SJCRH30 (cell line): ENCODE measurements at regions not wholly inside any gene's neighbourhood (a gene's known extent, or its start where the extent isn't known, plus 50 kb on each side); places are given as distances from the start of the nearest gene placed in this dataset.
"Not testable (repeated sequence)": the region's sequence is repeated elsewhere in the genome, so short reads cannot be mapped to it uniquely, and the experiment has no call there.

ENCODE experiments used
- DNase-seq, 2 experiments: peaks; one replicate each; pipeline ENCODE4 v3.0.0-alpha.2; 2015 to 2020
- H3K27ac ChIP-seq: fragments of 250-450 bp; sonication (Bioruptor Pico); 2 replicates; pipeline ENCODE4 v1.5.1; 2020; ENCODE audit warnings: mild to moderate bottlenecking, moderate library complexity
- H3K27me3 ChIP-seq: fragments of 250-450 bp; sonication (Bioruptor Pico); 2 replicates; pipeline ENCODE4 v1.5.1; 2020; ENCODE audit warnings: mild to moderate bottlenecking, moderate library complexity
- H3K36me3 ChIP-seq: fragments of 250-450 bp; sonication (Bioruptor Pico); 2 replicates; pipeline ENCODE4 v1.5.1; 2020; ENCODE audit warnings: mild to moderate bottlenecking, moderate library complexity
- H3K4me1 ChIP-seq: fragments of 250-450 bp; sonication (Bioruptor Pico); 2 replicates; pipeline ENCODE4 v1.5.1; 2020; ENCODE audit warnings: mild to moderate bottlenecking, moderate library complexity
- H3K4me3 ChIP-seq: fragments of 250-450 bp; sonication (Bioruptor Pico); 2 replicates; pipeline ENCODE4 v1.5.1; 2020; ENCODE audit warnings: mild to moderate bottlenecking, moderate library complexity
- H3K9me3 ChIP-seq: fragments of 250-450 bp; sonication (Bioruptor Pico); replicated peaks from 2 replicates; pipeline ENCODE4 v1.5.1; 2020; ENCODE audit warnings: mild to moderate bottlenecking, moderate library complexity

DNA sequence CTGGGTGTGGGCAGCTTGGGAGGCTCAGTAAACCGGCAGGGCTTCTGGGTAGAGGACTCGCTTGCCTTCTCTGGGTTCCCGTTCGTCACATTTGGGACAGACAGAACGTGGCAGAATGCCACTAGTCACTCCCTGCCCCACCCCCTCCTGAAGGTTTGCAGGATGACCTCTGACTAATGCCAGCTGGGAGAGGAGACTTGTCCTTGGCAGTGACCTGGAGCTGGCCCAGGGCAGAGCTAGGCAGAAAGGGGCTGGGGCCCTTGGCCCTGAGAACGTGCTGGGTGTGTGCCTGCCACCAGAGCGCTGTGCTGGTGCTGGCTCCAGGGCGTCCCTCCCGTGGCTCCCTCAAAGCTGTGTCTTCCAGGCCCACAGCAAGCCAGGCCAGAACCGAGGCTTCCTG is 197.8 kb upstream of the TP53TG3 start:
- H3K27ac ChIP-seq, H3K36me3 ChIP-seq, H3K4me1 ChIP-seq, H3K4me3 ChIP-seq, DNase-seq, H3K27me3 ChIP-seq, H3K9me3 ChIP-seq: not testable (repeated sequence)

DNA sequence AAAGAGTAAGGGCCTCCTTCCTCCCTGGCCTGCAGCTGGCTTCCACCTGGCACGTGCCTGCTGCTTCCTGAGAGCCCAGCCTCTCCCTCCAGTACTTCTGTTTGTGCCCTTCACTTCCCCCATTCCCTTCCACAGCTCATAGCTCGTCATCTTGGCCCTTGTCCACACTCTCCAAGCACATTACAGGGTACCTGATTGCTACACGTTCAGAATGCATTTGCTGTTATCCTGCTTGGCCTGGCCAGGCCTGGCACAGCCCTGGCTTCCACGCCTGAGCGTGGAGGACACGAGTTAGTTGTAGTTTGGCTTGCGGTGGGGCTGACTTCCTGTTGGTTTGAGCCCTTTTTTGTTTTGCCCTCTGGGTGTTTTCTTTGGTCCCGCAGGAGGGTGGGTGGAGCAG is 197.2 kb upstream of the TP53TG3 start:
- not testable (repeated sequence) for DNase-seq, H3K9me3 ChIP-seq, H3K27me3 ChIP-seq, H3K4me1 ChIP-seq, H3K36me3 ChIP-seq, H3K4me3 ChIP-seq, H3K27ac ChIP-seq

DNA sequence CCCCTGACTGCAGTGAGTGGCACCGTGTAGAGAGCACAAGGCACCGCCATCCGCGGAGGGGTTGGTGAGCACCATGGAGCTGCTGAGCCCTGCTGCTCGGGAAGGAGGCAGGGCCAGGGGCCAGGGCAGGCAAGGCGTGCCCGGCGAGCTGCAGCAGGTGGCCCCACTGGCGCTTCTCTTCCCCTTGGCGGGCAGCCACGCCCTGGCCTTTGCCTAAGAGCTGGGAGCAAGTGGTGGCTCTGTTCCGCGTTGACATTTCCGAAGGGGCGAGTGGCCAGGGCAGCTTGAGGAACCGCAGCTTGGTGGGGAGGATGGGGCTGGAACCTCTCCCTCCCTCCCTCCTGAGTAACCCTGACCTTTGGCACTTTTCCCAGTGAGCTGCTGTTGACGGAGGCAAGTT is 194.7 kb upstream of the TP53TG3 start:
- H3K27ac ChIP-seq, H3K27me3 ChIP-seq, H3K4me1 ChIP-seq: not testable (repeated sequence)

DNA sequence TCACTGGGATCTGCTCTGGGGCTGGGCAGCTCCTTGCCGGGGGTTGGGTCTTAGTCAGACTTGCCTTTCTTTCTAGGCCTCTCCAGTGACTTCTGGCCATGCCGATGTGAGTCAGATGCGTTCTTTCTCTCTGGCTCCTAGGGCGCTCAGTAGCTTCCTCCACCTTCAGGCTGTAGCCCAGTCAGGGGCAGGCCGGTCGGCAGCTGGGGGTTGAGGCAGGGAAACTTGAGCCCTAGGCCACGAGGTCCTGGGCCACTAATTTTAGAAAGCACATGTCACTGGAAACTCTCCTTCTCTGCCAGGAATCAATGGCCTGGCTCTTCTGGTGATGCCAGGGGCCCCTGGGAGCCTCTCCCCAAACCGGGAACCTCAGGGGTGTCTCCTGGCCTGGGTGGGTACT is 192.4 kb upstream of the TP53TG3 start:
- H3K4me3 ChIP-seq, H3K9me3 ChIP-seq, H3K27ac ChIP-seq, H3K27me3 ChIP-seq, H3K4me1 ChIP-seq, DNase-seq, H3K36me3 ChIP-seq: not testable (repeated sequence)

More for the DNA sequence above, 194.7 kb upstream of the TP53TG3 start:
- H3K36me3 ChIP-seq, H3K9me3 ChIP-seq, DNase-seq, H3K4me3 ChIP-seq: not testable (repeated sequence)

DNA sequence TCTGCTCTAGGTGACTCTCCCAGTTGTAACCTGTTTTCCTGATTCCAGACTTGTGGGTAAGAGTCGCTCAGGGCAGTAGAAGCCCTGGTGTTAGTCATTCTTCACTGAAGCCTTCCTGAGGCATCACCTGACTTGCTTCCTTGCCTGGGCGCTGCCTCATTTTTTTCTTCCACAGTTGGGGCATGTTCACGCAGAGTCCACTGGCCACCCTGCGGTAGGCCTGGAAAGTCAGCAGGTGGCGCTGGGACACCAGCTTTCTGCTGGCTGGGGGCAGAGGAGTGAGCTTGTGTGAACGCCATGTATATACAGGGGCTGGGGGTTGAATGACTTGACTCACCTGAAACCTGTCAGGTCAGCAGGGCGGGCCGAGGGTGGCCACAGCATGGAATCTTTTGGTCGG is 189.3 kb upstream of the TP53TG3 start:
- H3K36me3 ChIP-seq, H3K4me3 ChIP-seq, DNase-seq, H3K9me3 ChIP-seq, H3K27me3 ChIP-seq, H3K27ac ChIP-seq, H3K4me1 ChIP-seq: not testable (repeated sequence)

DNA sequence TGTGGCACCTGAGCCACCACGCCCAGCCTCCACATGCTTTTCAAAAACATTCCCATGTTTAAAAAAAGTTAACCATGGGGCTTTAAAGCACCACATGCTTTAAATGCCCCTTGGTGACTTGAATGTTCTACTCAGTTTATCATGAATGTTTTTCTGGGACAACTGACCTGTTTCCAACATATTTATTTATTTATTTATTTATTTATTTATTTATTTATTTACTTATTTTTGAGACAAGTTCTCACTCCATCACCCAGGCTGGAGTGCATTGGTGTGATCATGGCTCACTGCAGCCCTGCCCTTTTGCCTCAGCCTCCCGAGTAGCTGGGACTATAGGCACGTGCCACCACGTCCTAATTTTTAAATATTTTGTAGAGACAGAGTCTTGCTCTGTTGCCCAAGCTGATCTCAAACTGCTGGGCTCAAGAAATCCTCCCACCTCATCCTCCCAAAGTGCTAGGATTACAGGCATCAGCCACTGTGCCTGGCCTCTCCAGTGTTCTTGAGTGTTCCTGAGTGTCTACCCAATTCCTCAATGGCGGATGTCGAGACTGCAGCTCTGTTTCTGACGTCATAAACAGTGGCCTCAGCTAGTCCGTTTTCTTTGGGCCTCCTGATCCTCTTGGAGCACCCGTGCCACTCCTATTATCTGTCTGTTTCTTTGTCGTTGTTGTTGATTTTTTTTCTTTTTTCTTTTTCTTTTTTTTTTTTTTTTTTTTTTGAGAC is 185.7 kb upstream of the TP53TG3 start:
- not testable (repeated sequence) for H3K36me3 ChIP-seq, H3K27me3 ChIP-seq, DNase-seq, H3K4me3 ChIP-seq, H3K27ac ChIP-seq, H3K9me3 ChIP-seq, H3K4me1 ChIP-seq

DNA sequence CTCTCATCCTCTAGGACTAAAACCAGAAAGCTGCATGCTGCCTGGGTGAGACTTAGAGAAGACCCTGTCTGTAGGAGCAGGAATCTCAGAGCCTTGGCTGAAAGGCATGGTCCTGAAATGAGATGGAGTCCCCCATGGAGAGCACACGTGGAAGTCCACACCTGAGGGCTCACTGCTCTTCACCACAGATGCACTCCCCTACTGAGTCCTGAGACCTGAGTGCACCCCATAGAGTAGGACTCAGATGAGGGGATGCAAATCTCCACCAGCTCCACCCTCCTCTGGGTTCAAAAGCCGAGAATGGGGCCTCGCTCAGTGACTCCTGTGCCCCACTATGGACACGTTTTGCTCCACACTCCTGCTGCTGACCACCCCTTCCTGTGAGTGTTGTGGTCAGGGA is 171.4 kb upstream of the TP53TG3 start:
- H3K36me3 ChIP-seq, DNase-seq, H3K4me1 ChIP-seq, H3K9me3 ChIP-seq, H3K4me3 ChIP-seq, H3K27me3 ChIP-seq, H3K27ac ChIP-seq: not testable (repeated sequence)

DNA sequence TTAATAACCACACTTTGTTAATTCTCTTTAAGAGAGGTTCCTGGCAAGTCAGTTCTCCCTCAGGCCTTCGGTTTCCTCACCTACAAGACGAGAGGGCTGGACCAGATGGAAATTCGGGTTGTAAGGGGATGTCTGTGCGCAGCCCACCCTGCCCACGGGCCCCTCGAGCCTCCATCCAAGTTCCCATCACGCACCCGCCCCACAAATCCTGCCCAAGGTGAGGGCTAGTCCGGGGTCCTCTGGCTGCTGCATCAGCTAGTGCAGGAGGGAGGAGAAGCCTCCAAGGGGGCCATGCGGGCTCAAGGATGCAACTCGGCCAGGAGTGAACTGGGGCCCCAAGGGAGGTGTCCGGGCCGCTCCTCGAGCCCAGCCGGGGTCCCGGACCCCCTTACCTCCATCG is 169.6 kb upstream of the TP53TG3 start:
- not testable (repeated sequence) for H3K27ac ChIP-seq, H3K4me3 ChIP-seq, H3K4me1 ChIP-seq, H3K36me3 ChIP-seq, H3K27me3 ChIP-seq, DNase-seq, H3K9me3 ChIP-seq

DNA sequence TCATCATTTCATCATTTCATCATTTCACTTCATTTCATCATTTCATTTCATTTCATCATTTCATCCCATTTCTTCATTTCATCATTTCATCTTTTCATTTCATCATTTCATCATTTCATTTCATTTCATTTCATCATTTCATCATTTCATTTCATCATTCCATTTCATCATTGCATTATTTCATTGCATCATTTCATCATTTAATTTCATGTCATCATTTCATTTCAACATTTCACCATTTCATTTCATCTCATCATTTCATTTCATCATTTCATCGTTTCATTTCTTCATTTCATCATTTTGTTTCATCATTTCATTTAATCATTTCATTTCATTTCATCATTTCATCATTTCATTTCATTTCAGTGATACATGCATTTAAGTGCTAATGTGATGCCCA is 166.9 kb upstream of the TP53TG3 start:
- not testable (repeated sequence) for H3K27me3 ChIP-seq, H3K27ac ChIP-seq, H3K4me1 ChIP-seq, H3K36me3 ChIP-seq, H3K9me3 ChIP-seq, H3K4me3 ChIP-seq, DNase-seq

DNA sequence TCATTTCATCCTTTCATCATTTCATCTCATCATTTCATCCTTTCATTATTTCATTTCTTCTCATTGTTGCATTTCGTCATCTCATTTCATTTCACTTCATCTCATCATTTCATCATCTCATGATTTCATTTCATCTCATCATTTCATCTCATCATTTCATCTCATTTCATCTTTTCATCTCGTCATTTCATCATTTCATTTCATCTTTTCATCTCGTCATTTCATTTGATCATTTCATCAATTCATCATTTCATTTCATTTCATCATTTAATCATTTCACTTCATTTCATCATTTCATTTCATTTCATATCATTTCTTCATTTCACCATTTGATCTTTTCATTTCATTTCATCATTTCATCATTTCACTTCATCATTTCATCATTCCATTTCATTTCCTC is 131.3 kb upstream of the TP53TG3 start:
- not testable (repeated sequence) for H3K9me3 ChIP-seq, H3K4me3 ChIP-seq, DNase-seq, H3K36me3 ChIP-seq, H3K4me1 ChIP-seq, H3K27me3 ChIP-seq, H3K27ac ChIP-seq

DNA sequence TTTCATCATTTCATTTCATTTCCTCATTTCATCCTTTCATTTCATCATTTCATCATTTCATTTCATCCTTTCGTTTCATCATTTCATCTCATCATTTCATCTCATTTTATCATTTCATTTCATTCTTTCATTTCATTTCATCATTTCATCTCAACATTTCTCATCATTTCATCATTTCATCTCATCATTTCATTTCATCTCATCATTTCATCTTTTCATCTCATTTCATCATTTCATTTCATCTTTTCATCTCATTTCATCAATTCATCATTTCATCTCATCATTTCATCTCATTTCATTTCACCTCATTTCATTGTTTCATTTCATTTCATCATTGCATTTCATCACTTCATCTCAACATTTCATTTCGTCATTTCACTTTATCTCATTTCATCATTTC is 129.7 kb upstream of the TP53TG3 start:
- H3K4me3 ChIP-seq, H3K4me1 ChIP-seq, H3K36me3 ChIP-seq, H3K9me3 ChIP-seq, H3K27ac ChIP-seq, H3K27me3 ChIP-seq, DNase-seq: not testable (repeated sequence)
